H54 (cell line): ENCODE measurements at regions not wholly inside any gene's neighbourhood (a gene's known extent, or its start where the extent isn't known, plus 50 kb on each side); places are given as distances from the start of the nearest gene placed in this dataset.

Experiments
- DNase-seq: peaks from one replicate; pipeline ENCODE4 v3.0.0; 2011; ENCODE audit warnings: low spot score, mixed read lengths; ENCODE audit not compliant: insufficient read length
- FAIRE-seq: peaks from 3 replicates; lab custom pipeline; 2011; peaks lifted over from hg19 to GRCh38; lab: Jason Lieb, UNC
- POLR2A ChIP-seq: IDR thresholded peaks from 2 replicates; pipeline ENCODE4 v1.6.1; 2011; ENCODE audit warnings: low read depth, mild to moderate bottlenecking, low read length

DNA sequence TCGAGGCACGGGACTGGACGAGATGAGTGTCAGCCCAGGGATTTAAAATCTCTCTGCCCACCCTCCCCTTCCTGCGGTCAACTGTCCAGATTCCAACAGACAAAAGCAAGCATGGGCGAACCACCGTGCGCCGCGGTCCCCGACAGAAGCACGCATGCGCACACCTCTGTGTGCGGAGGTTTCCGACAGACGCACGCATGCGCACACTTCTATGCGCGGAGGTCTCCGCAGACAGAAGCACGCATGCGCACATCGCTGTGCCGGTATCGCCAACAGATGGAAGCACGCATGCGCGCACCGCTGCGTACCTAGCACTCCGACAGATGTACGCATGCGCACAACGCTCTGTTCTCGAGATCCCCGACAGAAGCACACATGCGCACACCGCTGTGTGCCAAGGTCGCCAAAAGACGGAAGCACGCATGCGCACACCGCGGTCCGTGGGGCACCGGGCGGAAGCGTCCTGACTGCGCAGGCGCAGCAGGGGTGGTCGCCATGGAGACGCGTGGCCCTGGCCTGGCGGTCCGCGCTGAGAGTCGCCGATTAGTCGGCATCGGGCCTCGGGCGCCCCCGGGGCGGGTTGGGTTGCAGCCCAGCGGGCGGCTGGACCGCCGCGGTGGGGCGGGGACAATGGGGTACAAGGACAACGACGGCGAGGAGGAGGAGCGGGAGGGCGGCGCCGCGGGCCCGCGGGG is 57.4 kb upstream of the RPH3AL start:
- DNase-seq (peak; percentile 95), FAIRE-seq (peak; percentile 98)
- TF ChIP-seq POLR2A: peak; percentile 79

DNA sequence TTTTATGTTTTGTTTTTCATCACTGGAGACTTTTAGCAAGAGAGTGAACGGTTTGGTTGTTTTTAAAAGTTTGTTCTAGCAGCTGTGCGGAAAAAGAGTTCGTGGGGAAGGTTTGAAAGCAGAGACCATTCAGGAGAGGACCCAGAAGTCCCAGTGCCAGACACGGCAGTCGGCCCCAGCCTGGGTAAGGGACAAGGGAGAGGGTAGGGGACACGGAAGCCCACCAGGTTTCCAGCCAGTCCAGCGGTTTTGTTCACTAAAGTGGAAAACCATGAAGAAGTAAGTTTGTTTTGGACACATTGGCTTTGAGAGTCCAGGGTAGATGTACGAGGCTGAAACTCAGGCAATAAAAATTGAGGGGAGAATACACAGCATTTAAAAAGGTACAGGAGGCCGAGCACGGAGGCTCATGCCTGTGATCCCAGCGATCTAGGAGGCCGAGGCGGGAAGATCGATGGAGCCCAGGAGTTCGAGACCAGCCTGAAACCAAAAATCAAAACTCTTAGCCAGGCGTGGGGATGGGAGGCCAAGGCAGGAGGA is 56.8 kb upstream of the RPH3AL start:
- no peak for TF ChIP-seq POLR2A
- no peak for FAIRE-seq
- no peak for DNase-seq

DNA sequence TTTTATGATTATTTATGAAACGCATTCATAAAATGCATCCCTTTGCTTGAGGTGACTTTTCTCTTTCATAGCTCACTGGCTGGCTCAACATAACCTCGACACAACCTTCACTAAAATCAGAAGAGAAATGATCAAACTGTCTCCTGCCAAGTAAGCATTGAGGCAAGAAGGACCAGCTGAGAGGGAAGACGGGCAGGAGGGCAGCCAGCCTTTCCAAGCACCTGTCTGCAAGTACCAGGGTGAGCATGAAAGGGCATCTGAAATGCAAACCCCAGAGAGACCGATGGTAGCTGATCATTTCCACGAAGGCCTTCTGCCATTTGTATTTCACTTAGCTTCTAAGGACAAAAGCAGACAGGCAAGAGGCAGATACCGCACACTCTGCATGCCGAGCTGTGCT is 52.1 kb upstream of the RPH3AL start:
- no peak for FAIRE-seq
- no peak for DNase-seq
- no peak for TF ChIP-seq POLR2A
